ENCODE measurements at regions not wholly inside any gene's neighbourhood (a gene's known extent, or its start where the extent isn't known, plus 50 kb on each side); places are given as distances from the start of the nearest gene placed in this dataset.
"Not testable (repeated sequence)": the region's sequence is repeated elsewhere in the genome, so short reads cannot be mapped to it uniquely, and the experiment has no call there.

DNA sequence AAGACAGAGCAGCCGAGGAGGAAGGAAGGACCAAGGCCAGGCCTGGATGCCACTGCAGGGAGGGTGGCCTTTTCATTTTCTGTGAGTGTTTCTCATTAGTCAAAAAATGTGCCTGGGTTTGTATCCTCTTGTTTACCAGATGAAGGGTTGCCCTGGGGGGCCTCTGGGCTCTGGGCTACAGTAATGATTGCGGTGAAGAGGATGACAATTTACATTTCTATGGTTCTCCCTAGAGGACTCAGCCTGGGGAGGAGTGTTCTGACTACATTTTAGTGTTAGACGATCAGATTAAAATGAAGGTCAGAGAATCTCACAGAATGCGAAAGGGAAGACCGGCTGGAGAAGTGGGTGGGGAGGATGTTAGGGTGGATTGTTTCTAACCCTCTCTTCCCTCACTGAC is 108.0 kb upstream of the KMT2C start:
- no peak for DNase-seq (ENCODE audit: low read depth in 2 of 2)

- no peak for DNase-seq (ENCODE audit: low read depth in 2 of 2)
These were observed 106.1 kb upstream of the KMT2C start for GRCh38 chr7:152541892-152542291.

DNA sequence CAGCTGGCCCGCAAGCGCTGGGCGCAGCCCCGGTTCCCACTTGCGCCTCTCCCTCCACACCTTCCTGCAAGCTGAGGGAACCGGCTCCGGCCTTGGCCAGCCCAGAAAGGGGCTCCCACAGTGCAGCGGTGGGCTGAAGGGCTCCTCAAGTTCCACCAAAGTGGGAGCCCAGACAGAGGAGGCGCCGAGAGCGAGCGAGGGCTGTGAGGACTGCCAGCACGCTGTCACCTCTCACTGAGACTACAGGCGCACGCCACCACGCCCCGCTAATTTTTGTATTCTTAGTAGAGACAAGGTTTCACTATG is 103.3 kb upstream of the KMT2C start:
- not testable (repeated sequence) for DNase-seq (ENCODE audit: low read depth in 2 of 2)

- DNase-seq (ENCODE audit: low read depth in 2 of 2): not testable (repeated sequence)
These were observed 102.8 kb upstream of the KMT2C start for GRCh38 chr7:152538346-152539189.

DNA sequence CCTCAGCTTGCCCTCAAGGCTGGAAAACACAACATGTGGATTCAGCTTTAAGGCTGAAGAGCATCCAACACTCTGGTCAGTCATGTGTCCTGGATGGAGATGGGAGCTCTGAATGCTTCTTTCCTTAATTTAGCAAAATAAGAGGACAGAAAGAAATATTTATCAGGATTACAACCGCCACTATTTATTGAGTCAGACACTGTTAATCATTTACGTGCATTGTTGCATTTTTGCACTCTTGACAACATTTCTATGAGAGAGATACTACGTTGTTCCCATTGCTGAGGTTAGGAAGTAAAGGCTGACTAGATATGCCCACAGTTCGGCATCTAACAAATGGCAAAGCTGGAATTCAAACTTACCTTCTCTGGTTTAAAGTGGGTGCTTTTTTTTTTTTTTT is 101.8 kb upstream of the KMT2C start:
- DNase-seq (ENCODE audit: low read depth in 2 of 2): no peak

- no peak for DNase-seq (ENCODE audit: low read depth in 2 of 2)
These were observed 92.8 kb upstream of the KMT2C start for GRCh38 chr7:152528612-152529011.

DNA sequence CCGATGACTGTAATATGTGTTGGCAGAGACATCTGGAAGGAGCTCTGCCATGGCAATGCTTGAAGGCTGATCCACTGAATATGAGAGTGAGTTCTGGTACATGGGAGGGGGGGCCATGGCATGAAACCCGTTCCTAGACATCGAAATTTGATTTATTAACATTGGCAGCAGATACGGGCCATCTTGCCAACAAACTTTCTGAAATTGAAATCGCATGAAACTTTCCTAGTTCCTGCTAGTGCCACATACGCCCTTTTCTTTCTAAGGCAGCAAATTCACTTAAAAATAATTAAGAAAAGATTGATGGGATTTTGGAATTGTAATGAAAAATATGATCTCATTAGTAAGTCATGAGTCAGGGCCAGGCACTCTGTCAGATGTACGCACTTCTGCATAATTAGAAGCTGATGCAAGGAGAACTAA is 91.8 kb upstream of the KMT2C start:
- peak; percentile 15 to 32 for DNase-seq (ENCODE audit: low read depth in 2 of 2)

GRCh38 chr7:152523916-152524315 is 88.1 kb upstream of the KMT2C start:
- DNase-seq (ENCODE audit: low read depth in 2 of 2): no peak

- no peak for DNase-seq (ENCODE audit: low read depth in 2 of 2)
These were observed 86.8 kb upstream of the KMT2C start for GRCh38 chr7:152522571-152523067.

DNA sequence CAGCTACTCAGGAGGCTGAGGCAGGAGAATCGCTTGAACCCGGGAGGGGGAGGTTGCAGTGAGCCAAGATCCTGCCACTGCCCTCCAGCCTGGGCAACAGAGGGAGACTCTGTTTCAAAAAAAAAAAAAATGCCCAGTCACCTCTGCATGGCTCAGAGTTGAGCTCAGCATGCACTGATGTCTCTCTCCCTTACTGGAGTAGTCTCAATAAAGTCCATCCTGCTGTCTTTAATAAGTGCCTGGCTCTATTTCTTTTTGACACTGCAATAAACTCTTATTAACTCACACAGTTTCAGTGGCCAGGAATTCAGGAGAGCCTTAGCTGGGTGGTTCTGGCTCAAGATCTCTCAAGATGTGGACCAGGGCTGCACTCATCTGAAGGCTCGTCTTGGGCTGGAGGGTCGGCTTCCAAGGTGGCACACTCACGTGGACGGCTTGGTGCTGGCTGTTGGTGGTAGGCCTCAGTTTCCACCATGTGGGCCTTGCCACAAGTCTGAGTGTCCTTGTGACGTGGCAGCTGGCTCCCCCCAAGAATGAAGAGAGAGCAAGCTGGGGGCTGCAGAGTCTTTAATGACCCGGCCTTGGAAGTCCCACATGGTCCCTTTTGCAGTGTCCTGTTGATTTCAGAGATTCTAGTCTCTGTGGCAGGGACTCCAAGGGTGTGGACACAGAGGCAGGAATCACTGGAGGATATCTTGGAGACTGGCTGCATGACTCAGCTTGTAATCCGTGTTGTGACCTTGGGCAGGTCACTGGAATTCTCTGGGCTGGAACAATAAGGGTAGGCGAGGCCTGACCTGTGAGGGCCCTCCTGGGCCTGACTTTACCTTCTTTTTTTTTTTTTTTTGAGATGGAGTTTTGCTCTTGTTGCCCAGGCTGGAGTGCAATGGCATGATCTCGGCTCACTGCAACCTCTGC is 85.9 kb upstream of the KMT2C start:
- DNase-seq (ENCODE audit: low read depth in 2 of 2): no peak

DNA sequence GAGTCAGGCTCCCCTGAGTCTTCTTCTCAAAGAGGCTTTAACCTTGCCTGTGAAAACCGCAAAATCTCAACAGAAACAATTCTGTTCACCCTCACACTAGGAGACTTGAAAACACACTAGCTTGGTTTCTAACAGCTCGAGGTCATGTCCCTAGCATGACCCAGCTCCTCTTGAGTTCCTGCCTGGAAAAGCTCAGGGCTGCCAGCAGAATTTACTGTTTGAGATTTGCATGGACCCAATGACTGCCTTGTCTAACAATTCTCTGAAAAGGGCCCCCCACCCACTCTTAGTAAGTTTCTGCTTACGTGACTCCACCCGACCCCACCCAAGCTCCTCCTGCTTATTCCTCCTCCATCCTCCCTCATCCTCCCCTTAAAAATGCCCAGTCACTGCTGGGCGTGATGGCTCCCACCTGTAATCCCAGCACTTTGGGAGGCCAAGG is 85.1 kb upstream of the KMT2C start:
- no peak for DNase-seq (ENCODE audit: low read depth in 2 of 2)

DNA sequence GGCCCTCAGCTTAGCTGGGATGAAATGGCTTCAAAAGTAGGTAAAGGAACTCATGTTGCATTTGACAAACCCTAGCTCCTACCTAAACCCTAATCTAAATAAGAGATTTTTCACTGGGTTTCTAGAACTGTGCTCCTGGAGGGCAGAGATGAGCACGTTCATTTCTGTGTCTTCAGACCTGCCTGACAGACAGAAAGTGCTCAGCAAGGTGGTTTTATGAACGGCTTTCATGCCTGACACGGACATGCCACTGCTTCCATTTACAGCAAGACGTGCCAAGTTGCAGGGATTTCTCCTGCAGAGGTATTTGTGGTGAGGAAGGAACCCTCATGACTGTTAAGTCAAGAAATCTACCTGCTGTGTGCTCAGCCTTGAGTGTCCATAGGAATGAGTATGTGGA is 83.5 kb upstream of the KMT2C start:
- DNase-seq (ENCODE audit: low read depth in 2 of 2): no peak

- no peak for DNase-seq (ENCODE audit: low read depth in 2 of 2)
These were observed 80.4 kb upstream of the KMT2C start for GRCh38 chr7:152516216-152516615.

- not testable (repeated sequence) for DNase-seq (ENCODE audit: low read depth in 2 of 2)
These were observed 79.6 kb upstream of the KMT2C start for GRCh38 chr7:152515266-152515950.

DNA sequence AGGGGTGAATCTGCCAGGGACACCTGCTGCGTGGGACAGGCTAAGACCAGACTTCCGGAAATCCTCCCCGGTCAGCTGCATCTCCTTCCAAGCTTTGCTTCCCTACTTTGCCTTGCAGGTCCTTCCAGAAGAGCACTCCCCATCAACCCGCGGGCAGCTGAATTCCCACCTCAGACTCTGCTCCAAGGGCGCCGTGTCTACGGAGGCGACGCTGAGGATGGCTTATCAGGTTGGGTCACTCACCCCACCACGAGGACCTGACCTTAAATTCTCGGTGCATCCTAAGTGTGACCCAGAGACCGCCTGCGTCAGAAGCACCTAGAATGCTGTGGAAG is 78.9 kb upstream of the KMT2C start:
- no peak for DNase-seq (ENCODE audit: low read depth in 2 of 2)

GRCh38 chr7:152513861-152514770 is 78.3 kb upstream of the KMT2C start:
- DNase-seq (ENCODE audit: low read depth in 2 of 2): no peak

GRCh38 chr7:152512706-152513105 is 76.9 kb upstream of the KMT2C start:
- DNase-seq (ENCODE audit: low read depth in 2 of 2): no peak

GRCh38 chr7:152511736-152512135 is 75.9 kb upstream of the KMT2C start:
- no peak for DNase-seq (ENCODE audit: low read depth in 2 of 2)

DNA sequence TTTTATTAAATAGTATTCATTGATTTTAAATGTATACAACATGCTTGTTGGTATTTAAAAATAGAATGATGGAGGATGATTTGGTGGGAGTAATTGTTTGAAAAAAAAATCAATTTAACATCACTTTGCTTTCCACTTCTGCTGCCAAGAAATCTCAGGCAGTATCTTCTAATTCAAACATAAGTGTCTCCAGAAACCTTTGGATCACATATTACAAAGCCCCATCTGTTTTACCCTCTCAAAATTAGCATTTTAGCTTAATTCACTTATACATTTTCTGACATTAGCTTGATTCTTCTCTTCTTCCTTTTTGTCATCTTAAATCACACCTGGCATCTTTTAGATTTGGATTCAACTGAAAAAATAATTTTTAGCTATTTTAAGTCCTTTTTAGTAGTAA is 72.9 kb upstream of the KMT2C start:
- no peak for DNase-seq (ENCODE audit: low read depth in 2 of 2)

- DNase-seq (ENCODE audit: low read depth in 2 of 2): no peak
These were observed 69.8 kb upstream of the KMT2C start for GRCh38 chr7:152505606-152506005.

DNA sequence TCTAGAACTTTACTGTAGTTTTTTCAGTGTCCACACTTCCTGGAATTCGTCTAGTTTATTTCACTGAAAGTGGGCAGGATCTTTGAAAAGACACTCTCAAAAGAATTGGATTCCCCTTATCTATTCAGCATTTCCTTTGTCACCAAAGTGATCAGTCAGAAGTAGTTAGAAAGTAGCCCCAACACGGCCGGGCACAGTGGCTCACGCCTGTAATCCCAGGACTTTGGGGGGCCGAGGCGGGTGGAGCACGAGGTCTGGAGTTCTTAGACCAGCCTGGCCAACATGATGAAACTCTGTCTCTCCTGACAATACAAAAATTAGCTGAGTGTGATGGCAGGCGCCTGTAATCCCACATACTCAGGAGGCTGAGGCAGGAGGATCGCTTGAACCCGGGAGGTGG is 69.0 kb upstream of the KMT2C start:
- DNase-seq (ENCODE audit: low read depth in 2 of 2): no peak

All from fibroblast of skin of left quadriceps (primary cell).